GM12873 (cell line): ENCODE measurements at regions not wholly inside any gene's neighbourhood (a gene's known extent, or its start where the extent isn't known, plus 50 kb on each side); places are given as distances from the start of the nearest gene placed in this dataset.

Experiments used
- TF ChIP-seq, protein P1 (sequence below): IDR thresholded peaks from 2 replicates; pipeline ENCODE4 v1.5.1; 2012; ENCODE audit warnings: low read depth, mild to moderate bottlenecking, moderate library complexity, low read length, control low read depth; ENCODE audit not compliant: insufficient read depth; ENCODE audit errors: missing control alignments

DNA sequence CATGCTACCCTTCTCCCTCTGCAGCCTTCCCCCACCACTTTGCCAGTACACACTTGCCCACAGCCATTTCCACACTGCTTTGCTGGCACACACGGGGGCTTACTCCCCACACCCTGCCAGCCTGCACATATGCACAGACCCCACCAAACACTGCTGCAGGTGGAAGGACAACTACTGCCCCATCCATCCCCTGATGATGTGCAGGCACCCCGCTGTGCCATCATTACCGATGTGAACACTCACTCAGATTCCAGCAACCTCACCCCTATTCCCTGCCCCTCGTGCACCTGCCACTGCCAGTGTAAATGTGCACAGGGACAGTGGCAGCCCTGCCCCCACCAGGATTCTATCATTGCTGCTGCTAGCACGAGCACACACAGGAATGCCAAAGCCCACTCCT is 1400.8 kb upstream of the DDX18 start:
- TF ChIP-seq, protein P1, sequence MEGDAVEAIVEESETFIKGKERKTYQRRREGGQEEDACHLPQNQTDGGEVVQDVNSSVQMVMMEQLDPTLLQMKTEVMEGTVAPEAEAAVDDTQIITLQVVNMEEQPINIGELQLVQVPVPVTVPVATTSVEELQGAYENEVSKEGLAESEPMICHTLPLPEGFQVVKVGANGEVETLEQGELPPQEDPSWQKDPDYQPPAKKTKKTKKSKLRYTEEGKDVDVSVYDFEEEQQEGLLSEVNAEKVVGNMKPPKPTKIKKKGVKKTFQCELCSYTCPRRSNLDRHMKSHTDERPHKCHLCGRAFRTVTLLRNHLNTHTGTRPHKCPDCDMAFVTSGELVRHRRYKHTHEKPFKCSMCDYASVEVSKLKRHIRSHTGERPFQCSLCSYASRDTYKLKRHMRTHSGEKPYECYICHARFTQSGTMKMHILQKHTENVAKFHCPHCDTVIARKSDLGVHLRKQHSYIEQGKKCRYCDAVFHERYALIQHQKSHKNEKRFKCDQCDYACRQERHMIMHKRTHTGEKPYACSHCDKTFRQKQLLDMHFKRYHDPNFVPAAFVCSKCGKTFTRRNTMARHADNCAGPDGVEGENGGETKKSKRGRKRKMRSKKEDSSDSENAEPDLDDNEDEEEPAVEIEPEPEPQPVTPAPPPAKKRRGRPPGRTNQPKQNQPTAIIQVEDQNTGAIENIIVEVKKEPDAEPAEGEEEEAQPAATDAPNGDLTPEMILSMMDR = no peak

DNA sequence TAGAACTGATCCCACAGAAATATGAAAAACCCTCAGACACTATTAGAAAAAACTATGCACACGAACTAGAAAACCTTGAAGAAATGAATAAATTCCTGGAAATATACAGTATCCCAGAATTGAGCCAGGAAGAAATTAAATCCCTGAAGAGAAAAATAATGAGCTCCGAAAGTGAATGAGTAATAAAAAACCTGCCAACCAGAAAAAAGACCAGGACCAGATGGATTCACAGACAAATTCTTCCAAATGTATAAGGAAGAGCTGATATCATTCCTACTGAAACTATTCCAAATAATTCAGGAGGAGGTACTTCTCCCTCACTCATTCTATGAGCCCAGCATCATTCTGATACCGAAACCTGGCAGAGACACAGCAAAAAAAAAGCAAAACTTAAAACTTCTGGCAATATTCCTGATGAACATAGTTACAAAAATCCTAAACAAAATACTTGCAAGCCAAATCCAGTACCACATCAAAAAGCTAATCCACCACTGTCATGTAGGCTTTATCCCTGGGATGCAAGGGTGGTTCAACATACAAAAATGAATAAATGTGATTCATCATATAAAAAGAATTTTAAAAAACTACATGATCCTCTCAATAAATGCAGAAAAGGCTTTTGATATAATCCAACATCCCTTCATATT is 1397.6 kb upstream of the DDX18 start:
- TF ChIP-seq, protein P1 = no peak

DNA sequence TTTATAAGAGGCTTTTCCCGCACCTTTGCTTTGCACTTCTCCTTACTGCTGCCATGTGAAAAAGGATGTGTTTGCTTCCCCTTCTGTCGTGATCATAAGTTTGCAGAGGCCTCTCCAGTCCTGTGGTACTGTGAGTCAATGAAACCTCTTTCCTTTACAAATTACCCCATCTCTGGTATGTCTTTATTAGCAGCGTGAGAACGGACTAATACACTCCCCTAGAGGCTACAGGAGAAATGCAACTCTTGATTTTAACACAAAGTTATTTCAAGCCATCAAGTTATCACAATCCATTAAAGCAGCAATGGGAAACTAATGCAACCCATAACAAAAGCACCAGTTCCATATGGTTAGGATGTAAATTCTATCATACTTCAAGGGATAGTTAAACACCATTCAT is 1378.8 kb upstream of the DDX18 start:
- TF ChIP-seq, protein P1 = no peak

DNA sequence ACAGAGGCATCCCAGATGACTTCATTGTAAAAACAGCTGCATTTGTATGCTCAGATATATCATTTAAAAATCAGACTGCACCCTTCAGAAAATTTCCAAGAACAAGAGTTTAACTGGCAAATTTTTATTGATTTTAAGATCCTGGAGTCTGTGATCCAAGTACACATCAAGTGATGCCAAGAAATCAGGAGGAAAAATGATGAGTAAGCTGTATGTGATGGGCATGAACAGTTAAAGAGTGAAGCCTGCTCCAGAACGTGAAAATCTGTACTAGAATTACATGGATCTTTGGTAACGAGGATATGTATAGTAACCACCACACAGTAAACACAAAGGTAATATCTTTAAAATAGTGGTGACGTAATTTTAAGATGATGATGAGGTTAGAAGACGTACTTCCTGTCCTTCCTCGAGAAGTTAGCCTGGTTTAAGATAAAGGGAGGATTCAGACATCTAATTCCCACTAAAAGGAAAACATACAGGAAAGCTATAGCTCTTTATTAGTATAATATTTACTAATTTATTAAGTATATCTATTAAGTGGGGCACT is 1374.3 kb upstream of the DDX18 start:
- TF ChIP-seq, protein P1 = no peak

DNA sequence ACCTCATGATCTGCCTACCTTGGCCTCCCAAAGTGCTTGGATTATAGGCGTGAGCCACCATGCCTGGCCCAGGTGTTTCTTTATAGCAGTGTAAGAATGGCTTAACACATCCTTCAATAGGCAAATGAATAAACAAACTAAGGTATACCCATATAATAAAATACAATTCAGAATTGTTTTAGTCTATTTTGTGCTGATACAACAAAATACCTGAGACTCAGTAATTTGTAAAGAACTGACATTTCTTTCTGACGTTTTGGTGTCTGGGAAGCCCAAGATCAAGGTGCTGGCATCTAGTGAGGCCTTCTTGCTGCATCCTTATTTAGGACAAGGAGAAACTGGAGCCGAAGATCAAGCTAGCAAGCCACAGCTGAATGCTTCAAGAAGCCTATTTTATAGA is 1372.1 kb upstream of the DDX18 start:
- TF ChIP-seq, protein P1 = no peak

DNA sequence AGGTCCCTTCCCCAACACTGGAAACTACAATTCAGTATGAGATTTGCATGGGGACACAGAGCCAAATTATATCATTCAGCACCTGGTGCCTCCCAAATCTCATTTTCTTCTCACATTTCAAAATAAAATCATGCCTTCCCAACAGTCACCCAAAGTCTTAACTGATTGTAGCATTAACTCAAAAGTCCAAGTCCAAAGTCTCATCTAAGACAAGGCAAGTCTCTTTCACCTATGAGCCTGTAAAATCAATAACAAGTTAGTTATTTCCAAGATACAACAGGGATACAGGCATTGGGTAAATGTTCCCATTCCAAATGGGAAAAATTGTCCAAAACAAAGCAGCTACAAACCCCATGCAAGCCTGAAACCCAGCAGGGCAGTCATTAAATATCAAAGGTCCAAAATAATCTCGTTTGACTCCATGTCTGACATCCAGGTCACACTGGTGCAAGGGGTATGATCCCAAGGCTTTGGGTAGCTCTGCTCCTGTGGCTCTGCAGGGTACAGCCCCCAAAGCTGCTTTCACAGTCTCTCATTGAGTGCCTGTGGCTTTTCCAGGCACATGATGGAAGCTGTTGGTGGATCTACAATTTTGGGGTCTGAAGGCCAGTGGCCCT is 1370.1 kb upstream of the DDX18 start:
- TF ChIP-seq, protein P1 = no peak

DNA sequence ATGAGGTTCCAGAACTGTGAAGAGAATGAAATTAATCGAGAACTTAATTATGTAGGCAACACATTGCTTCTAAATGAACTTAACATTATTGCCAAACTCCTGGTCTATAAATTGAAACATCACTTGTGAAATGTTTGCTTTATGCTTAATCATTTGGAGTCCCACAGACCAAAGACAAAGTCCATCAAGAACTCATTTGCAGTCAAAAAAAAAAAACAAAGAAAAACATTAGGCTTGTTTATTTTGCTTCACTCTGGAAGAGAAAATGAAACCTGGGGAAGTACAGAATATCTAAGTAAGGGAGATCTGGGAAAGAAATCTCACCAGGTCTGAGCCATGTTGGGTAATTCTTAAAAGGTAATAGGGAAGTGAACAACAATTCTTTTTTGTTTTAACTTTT is 1363.5 kb upstream of the DDX18 start:
- TF ChIP-seq, protein P1 = no peak
